Suprapubic skin (tissue), 4 donors: ENCODE measurements at regions not wholly inside any gene's neighbourhood (a gene's known extent, or its start where the extent isn't known, plus 50 kb on each side); places are given as distances from the start of the nearest gene placed in this dataset.

Source experiments
- DNase-seq, 2 donors: peaks; one replicate each; pipeline ENCODE4 v3.0.0-alpha.2; 2019; ENCODE audit warnings: low spot score in 2 of 2
- H3K27ac ChIP-seq: fragments of 200-600 bp; sonication (generic); one replicate; pipeline ENCODE4 v1.5.1; 2019
- H3K27me3 ChIP-seq: fragments of 200-600 bp; sonication (generic); one replicate; pipeline ENCODE4 v1.5.1; 2019
- H3K36me3 ChIP-seq: fragments of 200-600 bp; sonication (generic); one replicate; pipeline ENCODE4 v1.5.1; 2019
- H3K4me1 ChIP-seq: fragments of 200-600 bp; sonication (generic); one replicate; pipeline ENCODE4 v1.5.1; 2019
- H3K4me3 ChIP-seq: fragments of 200-600 bp; sonication (generic); one replicate; pipeline ENCODE4 v1.5.1; 2019; ENCODE audit warnings: mild to moderate bottlenecking
- H3K9me3 ChIP-seq: fragments of 200-600 bp; sonication (generic); one replicate; pipeline ENCODE4 v1.5.1; 2019
- CTCF ChIP-seq, 2 donors: fragments of 200-600 bp in 1 of 2; fragments of 450-650 bp in 1 of 2; sonication (generic) in 1 of 2; IDR thresholded peaks; one replicate each; pipeline ENCODE4 v1.5.1; 2016 to 2019; ENCODE audit warnings: antibody characterized with exemption in 2 of 2, mild to moderate bottlenecking in 1 of 2, moderate library complexity in 1 of 2
- EP300 ChIP-seq: sonication (generic); formaldehyde crosslinking; IDR thresholded peaks from one replicate; pipeline ENCODE4 v1.6.1; 2017; ENCODE audit warnings: antibody characterized with exemption
- POLR2A ChIP-seq, 2 donors: fragments of 450-650 bp; IDR thresholded peaks; one replicate each; pipeline ENCODE4 v1.6.1; 2017; ENCODE audit warnings: antibody characterized with exemption in 2 of 2, mild to moderate bottlenecking in 2 of 2, moderate library complexity in 2 of 2
- POLR2AphosphoS5 ChIP-seq, 3 donors: sonication (generic); formaldehyde crosslinking; IDR thresholded peaks; one replicate each; pipeline ENCODE4 v1.6.1; 2017; ENCODE audit warnings: antibody characterized with exemption in 3 of 3
- WGBS: methylation state at CpG from one replicate; pipeline ENCODE4 v1.1.5; 2018; 5-methylcytosine and 5-hydroxymethylcytosine counted together

- H3K4me3 ChIP-seq: no peak overlapping the region
- H3K27ac ChIP-seq: no peak overlapping the region
- TF ChIP-seq CTCF (IDR thresholded peaks at IDR 0.05) (no peak), EP300 (no peak), POLR2AphosphoS5 (IDR thresholded peaks at IDR 0.05) (no peak), POLR2A (IDR thresholded peaks at IDR 0.05) (no peak)
- no peaks in the 10 kb centered on the region for H3K4me1 ChIP-seq
- 92% methylated on average over 3 of the region's 4 CpGs for WGBS
- no peaks in the 10 kb centered on the region for H3K27me3 ChIP-seq
- H3K9me3 ChIP-seq: peaks cover 21% of the 10 kb centered on the region
- no peaks in the 10 kb centered on the region for H3K36me3 ChIP-seq
- DNase-seq: no peak
These were observed 343.7 kb upstream of the SOX14 start for GRCh38 chr3:137420198-137420995.

GRCh38 chr3:137438561-137438960, 325.6 kb upstream of the SOX14 start:
- TF ChIP-seq EP300 (no peak), CTCF (IDR thresholded peaks at IDR 0.05) (no peak), POLR2A (IDR thresholded peaks at IDR 0.05) (no peak), POLR2AphosphoS5 (IDR thresholded peaks at IDR 0.05) (no peak)

GRCh38 chr3:137460944-137461343, 303.2 kb upstream of the SOX14 start:
- no peak overlapping the region for H3K4me3 ChIP-seq
- H3K36me3 ChIP-seq: no peaks in the 10 kb centered on the region
- H3K4me1 ChIP-seq: no peaks in the 10 kb centered on the region
- TF ChIP-seq CTCF (IDR thresholded peaks at IDR 0.05): no peak
- TF ChIP-seq EP300: no peak
- TF ChIP-seq POLR2AphosphoS5 (IDR thresholded peaks at IDR 0.05): no peak
- TF ChIP-seq POLR2A (IDR thresholded peaks at IDR 0.05): no peak
- no peaks in the 10 kb centered on the region for H3K9me3 ChIP-seq
- 96% methylated on average over 4 of the region's 4 CpGs for WGBS
- no peak overlapping the region for H3K27ac ChIP-seq
- no peak for DNase-seq
- no peaks in the 10 kb centered on the region for H3K27me3 ChIP-seq

More at GRCh38 chr3:137438561-137438960, 325.6 kb upstream of the SOX14 start:
- no peak overlapping the region for H3K4me3 ChIP-seq
- no peaks in the 10 kb centered on the region for H3K36me3 ChIP-seq
- H3K9me3 ChIP-seq: no peaks in the 10 kb centered on the region
- no peaks in the 10 kb centered on the region for H3K4me1 ChIP-seq
- no peaks in the 10 kb centered on the region for H3K27me3 ChIP-seq
- no peak overlapping the region for H3K27ac ChIP-seq
- no peak for DNase-seq

- no peaks in the 10 kb centered on the region for H3K9me3 ChIP-seq
These were observed 301.0 kb upstream of the SOX14 start for GRCh38 chr3:137463131-137463530.

More at GRCh38 chr3:137463131-137463530, 301.0 kb upstream of the SOX14 start:
- Histone ChIP-seq H3K36me3 (no peaks in the 10 kb centered on the region), H3K4me1 (no peaks in the 10 kb centered on the region), H3K4me3 (no peak overlapping the region), H3K27ac (no peak overlapping the region), H3K27me3 (no peaks in the 10 kb centered on the region)
- 86% methylated on average over 5 of the region's 5 CpGs for WGBS
- DNase-seq: no peak
- no peak for TF ChIP-seq POLR2AphosphoS5 (IDR thresholded peaks at IDR 0.05)
- no peak for TF ChIP-seq EP300
- no peak for TF ChIP-seq CTCF (IDR thresholded peaks at IDR 0.05)
- TF ChIP-seq POLR2A (IDR thresholded peaks at IDR 0.05): no peak
